ENCODE measurements at regions not wholly inside any gene's neighbourhood (a gene's known extent, or its start where the extent isn't known, plus 50 kb on each side); places are given as distances from the start of the nearest gene placed in this dataset.

GRCh38 chr3:181173227-181173626 is 183.7 kb upstream of the DNAJC19 start:
- DNase-seq (ENCODE audit: low spot score) (no peak), ATAC-seq (no peak)
- Mint-ChIP-seq H3K9me3 (no peaks in the 10 kb centered on the region), H3K4me1 (ENCODE audit: low read depth in 2 of 2) (no peaks in the 10 kb centered on the region), H3K36me3 (no peaks in the 10 kb centered on the region), H3K4me3 (no peak overlapping the region), H3K27ac (no peak overlapping the region), H3K27me3 (no peaks in the 10 kb centered on the region)

- peaks cover 27% of the 10 kb centered on the region for H3K9me3 Mint-ChIP-seq
- no peak overlapping the region for H3K27ac Mint-ChIP-seq
- ATAC-seq (peak in 1 of 2 donors; percentile 27), DNase-seq (ENCODE audit: low spot score) (no peak)
- no peaks in the 10 kb centered on the region for H3K36me3 Mint-ChIP-seq
- no peak overlapping the region for H3K4me3 Mint-ChIP-seq
- no peaks in the 10 kb centered on the region for H3K4me1 Mint-ChIP-seq (ENCODE audit: low read depth in 2 of 2)
- no peaks in the 10 kb centered on the region for H3K27me3 Mint-ChIP-seq
These were observed 145.3 kb upstream of the DNAJC19 start for GRCh38 chr3:181134873-181135272.

- no peak overlapping the region for H3K4me3 Mint-ChIP-seq
- H3K36me3 Mint-ChIP-seq, result no peaks in the 10 kb centered on the region
- ATAC-seq (no peak), DNase-seq (ENCODE audit: low spot score) (no peak)
- H3K27me3 Mint-ChIP-seq, result no peaks in the 10 kb centered on the region
- H3K9me3 Mint-ChIP-seq, result peaks cover 24% of the 10 kb centered on the region
- no peak overlapping the region for H3K27ac Mint-ChIP-seq
- no peaks in the 10 kb centered on the region for H3K4me1 Mint-ChIP-seq (ENCODE audit: low read depth in 2 of 2)
These were observed 144.3 kb upstream of the DNAJC19 start for GRCh38 chr3:181133832-181134231.

GRCh38 chr3:181105646-181106045 is 116.1 kb upstream of the DNAJC19 start:
- DNase-seq (ENCODE audit: low spot score) (no peak), ATAC-seq (no peak)
- Mint-ChIP-seq H3K27ac (no peak overlapping the region), H3K4me1 (ENCODE audit: low read depth in 2 of 2) (no peaks in the 10 kb centered on the region), H3K4me3 (no peak overlapping the region), H3K9me3 (peaks cover 20% of the 10 kb centered on the region), H3K36me3 (peaks cover 12% of the 10 kb centered on the region), H3K27me3 (no peaks in the 10 kb centered on the region)

GRCh38 chr3:181103605-181104004 is 114.1 kb upstream of the DNAJC19 start:
- Mint-ChIP-seq H3K27me3 (no peaks in the 10 kb centered on the region), H3K27ac (no peak overlapping the region), H3K36me3 (peaks cover 12% of the 10 kb centered on the region), H3K4me1 (ENCODE audit: low read depth in 2 of 2) (no peaks in the 10 kb centered on the region), H3K4me3 (no peak overlapping the region), H3K9me3 (peaks cover 16% of the 10 kb centered on the region)
- DNase-seq (ENCODE audit: low spot score) (no peak), ATAC-seq (no peak)

GRCh38 chr3:181086011-181086410 is 96.5 kb upstream of the DNAJC19 start:
- no peak for ATAC-seq
- no peak overlapping the region for H3K4me3 Mint-ChIP-seq
- no peaks in the 10 kb centered on the region for H3K27me3 Mint-ChIP-seq
- no peak for DNase-seq (ENCODE audit: low spot score)
- H3K36me3 Mint-ChIP-seq, result no peaks in the 10 kb centered on the region
- no peak overlapping the region for H3K27ac Mint-ChIP-seq
- peaks cover 15% of the 10 kb centered on the region for H3K9me3 Mint-ChIP-seq
- H3K4me1 Mint-ChIP-seq (ENCODE audit: low read depth in 2 of 2), result no peaks in the 10 kb centered on the region

- Mint-ChIP-seq H3K27me3 (no peaks in the 10 kb centered on the region), H3K4me1 (ENCODE audit: low read depth in 2 of 2) (no peaks in the 10 kb centered on the region), H3K36me3 (no peaks in the 10 kb centered on the region), H3K27ac (no peak overlapping the region), H3K4me3 (no peak overlapping the region), H3K9me3 (peaks cover 14% of the 10 kb centered on the region)
- no peak for DNase-seq (ENCODE audit: low spot score)
- ATAC-seq, result no peak
These were observed 92.4 kb upstream of the DNAJC19 start for GRCh38 chr3:181081930-181082329.

- DNase-seq (ENCODE audit: low spot score), result no peak
- Mint-ChIP-seq H3K36me3 (peaks cover 19% of the 10 kb centered on the region), H3K9me3 (peaks cover 26% of the 10 kb centered on the region), H3K4me1 (ENCODE audit: low read depth in 2 of 2) (no peaks in the 10 kb centered on the region), H3K4me3 (no peak overlapping the region), H3K27ac (no peak overlapping the region), H3K27me3 (no peaks in the 10 kb centered on the region)
- no peak for ATAC-seq
These were observed 87.0 kb upstream of the DNAJC19 start for GRCh38 chr3:181076558-181076957.

GRCh38 chr3:181075098-181075497 is 85.6 kb upstream of the DNAJC19 start:
- peaks cover 19% of the 10 kb centered on the region for H3K36me3 Mint-ChIP-seq
- DNase-seq (ENCODE audit: low spot score), result no peak
- H3K27ac Mint-ChIP-seq, result no peak overlapping the region
- no peak for ATAC-seq
- H3K9me3 Mint-ChIP-seq, result peaks cover 24% of the 10 kb centered on the region
- no peak overlapping the region for H3K4me3 Mint-ChIP-seq
- no peaks in the 10 kb centered on the region for H3K27me3 Mint-ChIP-seq
- H3K4me1 Mint-ChIP-seq (ENCODE audit: low read depth in 2 of 2), result no peaks in the 10 kb centered on the region

GRCh38 chr3:181066143-181067087 is 76.9 kb upstream of the DNAJC19 start:
- H3K4me3 Mint-ChIP-seq, result no peak overlapping the region
- ATAC-seq (no peak), DNase-seq (ENCODE audit: low spot score) (no peak)
- no peaks in the 10 kb centered on the region for H3K36me3 Mint-ChIP-seq
- H3K9me3 Mint-ChIP-seq, result peaks cover 3% of the 10 kb centered on the region
- H3K27me3 Mint-ChIP-seq, result peaks cover 0 to 7% of the 10 kb centered on the region in 2 donors
- no peak overlapping the region for H3K27ac Mint-ChIP-seq
- H3K4me1 Mint-ChIP-seq (ENCODE audit: low read depth in 2 of 2), result no peaks in the 10 kb centered on the region

- no peaks in the 10 kb centered on the region for H3K27me3 Mint-ChIP-seq
- no peak for ATAC-seq
- H3K4me3 Mint-ChIP-seq, result no peak overlapping the region
- no peaks in the 10 kb centered on the region for H3K36me3 Mint-ChIP-seq
- no peaks in the 10 kb centered on the region for H3K4me1 Mint-ChIP-seq (ENCODE audit: low read depth in 2 of 2)
- no peak for DNase-seq (ENCODE audit: low spot score)
- no peak overlapping the region for H3K27ac Mint-ChIP-seq
- peaks cover 12% of the 10 kb centered on the region for H3K9me3 Mint-ChIP-seq
These were observed 66.7 kb upstream of the DNAJC19 start for GRCh38 chr3:181056136-181056732.

- no peak overlapping the region for H3K4me3 Mint-ChIP-seq
- peaks cover 5% of the 10 kb centered on the region for H3K9me3 Mint-ChIP-seq
- ATAC-seq, result no peak
These were observed 65.0 kb upstream of the DNAJC19 start for GRCh38 chr3:181054538-181054937.

GRCh38 chr3:181052256-181052655 is 62.7 kb upstream of the DNAJC19 start:
- no peak for ATAC-seq
- no peak for DNase-seq (ENCODE audit: low spot score)
- Mint-ChIP-seq H3K27me3 (no peaks in the 10 kb centered on the region), H3K27ac (no peak overlapping the region), H3K9me3 (peaks cover 12% of the 10 kb centered on the region), H3K4me1 (ENCODE audit: low read depth in 2 of 2) (no peaks in the 10 kb centered on the region), H3K36me3 (no peaks in the 10 kb centered on the region), H3K4me3 (no peak overlapping the region)

More at GRCh38 chr3:181054538-181054937, 65.0 kb upstream of the DNAJC19 start:
- H3K4me1 Mint-ChIP-seq (ENCODE audit: low read depth in 2 of 2), result no peaks in the 10 kb centered on the region
- DNase-seq (ENCODE audit: low spot score), result no peak
- H3K27me3 Mint-ChIP-seq, result no peaks in the 10 kb centered on the region
- H3K36me3 Mint-ChIP-seq, result no peaks in the 10 kb centered on the region
- no peak overlapping the region for H3K27ac Mint-ChIP-seq

GRCh38 chr3:181050738-181051137 is 61.2 kb upstream of the DNAJC19 start:
- H3K27me3 Mint-ChIP-seq, result no peaks in the 10 kb centered on the region
- ATAC-seq (no peak), DNase-seq (ENCODE audit: low spot score) (no peak)
- no peak overlapping the region for H3K4me3 Mint-ChIP-seq
- H3K4me1 Mint-ChIP-seq (ENCODE audit: low read depth in 2 of 2), result no peaks in the 10 kb centered on the region
- peaks cover 15% of the 10 kb centered on the region for H3K9me3 Mint-ChIP-seq
- no peak overlapping the region for H3K27ac Mint-ChIP-seq
- H3K36me3 Mint-ChIP-seq, result peaks cover 2% of the 10 kb centered on the region

All from natural killer cell treated with Interleukin-12 subunit alpha and Interleukin-12 subunit beta and Interleukin-15 and Interleukin-18, amount 100 ng/mL, for 72 hours (primary cell).